Heart right ventricle (tissue), 16 donors: ENCODE measurements at regions not wholly inside any gene's neighbourhood (a gene's known extent, or its start where the extent isn't known, plus 50 kb on each side); places are given as distances from the start of the nearest gene placed in this dataset.
"Not testable (repeated sequence)": the region's sequence is repeated elsewhere in the genome, so short reads cannot be mapped to it uniquely, and the experiment has no call there.

Experiments
- ATAC-seq, 8 donors: fragments of 200-7000 bp; cut with Tn5 transposase; one replicate each; pipeline ENCODE4 v1.9.1; 2020; ENCODE audit warnings: mild to moderate bottlenecking in 8 of 8, moderate library complexity in 8 of 8, moderate number of reproducible peaks in 1 of 8
- DNase-seq, 2 donors: peaks; one replicate each; pipeline ENCODE4 v3.0.0-alpha.2; 2020
- H3K27ac ChIP-seq, 10 donors: fragments of 200-600 bp; sonication (generic) in 2 of 10; one replicate each; pipeline versions ENCODE4 v1.5.0 to v1.8.0; 2020 to 2022; ENCODE audit warnings: mild to moderate bottlenecking in 3 of 10
- H3K27me3 ChIP-seq, 7 donors: fragments of 200-600 bp; one replicate each; pipeline ENCODE4 v1.8.0; 2021 to 2022; ENCODE audit warnings: mild to moderate bottlenecking in 2 of 7
- H3K36me3 ChIP-seq, 9 donors: fragments of 200-600 bp; sonication (generic) in 1 of 9; one replicate each; pipeline versions ENCODE4 v1.5.0 to v1.8.0; 2020 to 2022; ENCODE audit warnings: mild to moderate bottlenecking in 2 of 9
- H3K4me1 ChIP-seq, 9 donors: fragments of 200-600 bp; sonication (generic) in 1 of 9; one replicate each; pipeline versions ENCODE4 v1.5.0 to v1.8.0; 2020 to 2022; ENCODE audit warnings: mild to moderate bottlenecking in 4 of 9
- H3K4me3 ChIP-seq, 10 donors: fragments of 200-600 bp; sonication (generic) in 2 of 10; one replicate each; pipeline versions ENCODE4 v1.5.0 to v1.8.0; 2020 to 2022; ENCODE audit warnings: mild to moderate bottlenecking in 7 of 10, moderate library complexity in 2 of 10
- H3K9me3 ChIP-seq, 11 donors: fragments of 200-600 bp in 10 of 11; sonication (generic) in 2 of 11; one replicate each; pipeline versions ENCODE4 v1.5.0 to v1.8.0; 2013 to 2022; ENCODE audit warnings: mild to moderate bottlenecking in 2 of 11, control low read depth in 1 of 11, moderate library complexity in 1 of 11
- CTCF ChIP-seq, 9 donors: fragments of 200-600 bp; sonication (generic) in 2 of 9; IDR thresholded peaks; one replicate each; pipeline versions ENCODE4 v1.5.0 to v1.8.0; 2021 to 2022; ENCODE audit warnings: antibody characterized with exemption in 9 of 9, mild to moderate bottlenecking in 5 of 9, moderate library complexity in 1 of 9
- WGBS, 2 donors: extraction: QIAGEN DNeasy Blood & Tissue Kit; methylation state at CpG; one replicate each; pipeline ENCODE4 v1.1.7; 2013; ENCODE audit warnings: inconsistent platforms in 1 of 2; 5-methylcytosine and 5-hydroxymethylcytosine counted together
- intact Hi-C, 10 donors: fragments of 100-400 bp; cut with DNase I; formaldehyde crosslinking; loops; one replicate each; pipeline versions ENCODE4 v1.11.1 to v1.14.2; 2022
- donor health status: Arrhythmogenic right ventricular cardiomyopathy.
- donor health status: ischemic (EF 13 %, LVEDD 7.1; RV severe dilation, severe dysfunction).
- donor health status: healthy with polysubstance abuse.
- donor health status: DM: no; HTN: yes; CAD: no.
- donor health status: DM: no; HTN: no; CAD: no.
- donor health status: ischemic (EF 25% LVEDD 6.9; RV normal size, moderate dysfunction).
- donor health status: ischemic (EF 25% LVEDD 5.7; RV mildly dilated, moderate dysfunction).
- donor health status: healthy.
- donor health status: DM: yes; HTN: yes; CAD: no.
- donor health status: Ischemic cardiomyopathy.
- donor health status: ischemic (EF 35%, LVEDD 5.7; RV mildly dilated, moderate dysfunction).
- donor health status: nonischemic (EF 11% LVEDD 7.7; RV severe dilation, severe dysfunction).
- donor health status: DM: yes; HTN: yes; CAD: no.
- donor health status: PGD.
- donor health status: ischemic (EF 29% LVEDD 5.4; RV normal size, mild dysfunction).
- donor health status: nonischemic (EF 23%, LVEDD 6.1; RV moderate dilation, normal function).

GRCh38 chr6:91213229-91213901, 626.5 kb upstream of the MAP3K7 start:
- intact Hi-C loops = no loop called here
- 75 to 81% methylated on average over 5 of the region's 5 CpGs for WGBS, 2 donors
- ATAC-seq (no peak), DNase-seq (no peak)
- peaks cover 0 to 41% (median 10%) of the 10 kb centered on the region in 11 donors for H3K9me3 ChIP-seq
- no peaks in the 10 kb centered on the region for H3K4me1 ChIP-seq
- H3K27me3 ChIP-seq = no peaks in the 10 kb centered on the region
- no peaks in the 10 kb centered on the region for H3K36me3 ChIP-seq
- no peak for TF ChIP-seq CTCF (IDR thresholded peaks at IDR 0.05)
- no peak overlapping the region for H3K27ac ChIP-seq
- no peak overlapping the region for H3K4me3 ChIP-seq

- intact Hi-C loops = no loop called here
- peak in 2 of 9 donors; percentile 5 to 13 for TF ChIP-seq CTCF (IDR thresholded peaks at IDR 0.05)
- Histone ChIP-seq H3K27ac (no peak overlapping the region), H3K4me1 (no peaks in the 10 kb centered on the region), H3K4me3 (no peak overlapping the region), H3K36me3 (no peaks in the 10 kb centered on the region), H3K27me3 (no peaks in the 10 kb centered on the region), H3K9me3 (peaks cover 0 to 3% (median 0%) of the 10 kb centered on the region in 11 donors)
- 84 to 87% methylated on average over 4 of the region's 4 CpGs for WGBS, 2 donors
- DNase-seq (no peak), ATAC-seq (no peak)
These were observed 611.9 kb upstream of the MAP3K7 start for GRCh38 chr6:91198588-91199255.

DNA sequence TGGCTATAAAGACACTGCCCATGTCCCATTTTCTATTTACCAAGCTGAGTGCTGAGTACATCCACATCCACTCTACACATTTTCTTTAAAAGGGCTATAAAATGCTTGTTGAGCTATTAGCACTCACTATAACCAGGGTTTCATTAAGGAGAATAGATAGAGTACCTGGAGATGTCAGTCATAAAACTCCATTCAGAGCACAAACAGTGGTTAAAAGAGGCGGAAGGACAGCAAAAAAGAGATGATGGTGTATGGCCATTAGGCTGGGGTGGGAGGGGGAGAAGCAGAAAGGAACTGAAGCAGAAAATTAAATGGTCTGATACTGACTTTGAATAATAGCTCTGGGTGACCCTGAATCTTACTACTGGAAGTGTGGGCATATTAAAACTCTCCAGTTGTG, 609.9 kb upstream of the MAP3K7 start:
- no peaks in the 10 kb centered on the region for H3K27me3 ChIP-seq
- DNase-seq (no peak), ATAC-seq (no peak)
- 86 to 97% methylated on average over 1 of the region's 1 CpG for WGBS, 2 donors
- no peak for TF ChIP-seq CTCF (IDR thresholded peaks at IDR 0.05)
- H3K4me3 ChIP-seq = no peak overlapping the region
- no peak overlapping the region for H3K27ac ChIP-seq
- no peaks in the 10 kb centered on the region for H3K4me1 ChIP-seq
- H3K36me3 ChIP-seq = no peaks in the 10 kb centered on the region
- peaks cover 0 to 3% (median 0%) of the 10 kb centered on the region in 11 donors for H3K9me3 ChIP-seq
- intact Hi-C loops = no loop called here

DNA sequence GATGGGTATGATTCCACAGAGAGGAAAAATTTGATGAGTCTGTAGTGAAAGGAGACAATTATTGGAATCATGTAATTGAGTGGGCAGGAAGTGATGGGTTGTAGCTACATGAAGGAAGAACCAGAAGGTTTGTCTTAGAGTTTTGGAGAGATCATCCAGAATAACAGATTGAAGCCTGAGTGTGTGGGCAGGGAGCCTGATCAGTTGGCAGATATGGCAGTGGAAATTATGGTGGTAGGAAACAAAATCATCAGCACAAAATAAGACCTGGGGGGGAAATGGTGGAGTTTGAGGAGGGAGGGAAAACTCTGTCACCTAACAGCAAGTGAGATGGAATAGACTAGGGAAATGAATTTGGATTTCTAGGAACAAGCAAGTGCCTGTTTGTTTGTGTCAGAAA, 606.6 kb upstream of the MAP3K7 start:
- intact Hi-C loops = no loop called here
- DNase-seq (no peak), ATAC-seq (no peak)
- no peaks in the 10 kb centered on the region for H3K36me3 ChIP-seq
- H3K4me1 ChIP-seq = no peaks in the 10 kb centered on the region
- no peak overlapping the region for H3K27ac ChIP-seq
- peaks cover 0 to 14% (median 0%) of the 10 kb centered on the region in 11 donors for H3K9me3 ChIP-seq
- no peak overlapping the region for H3K4me3 ChIP-seq
- no peaks in the 10 kb centered on the region for H3K27me3 ChIP-seq
- no peak for TF ChIP-seq CTCF (IDR thresholded peaks at IDR 0.05)

GRCh38 chr6:91190041-91190440, 603.2 kb upstream of the MAP3K7 start:
- DNase-seq, H3K4me3 ChIP-seq, H3K36me3 ChIP-seq, intact Hi-C loops, ATAC-seq, H3K4me1 ChIP-seq, H3K27ac ChIP-seq, H3K27me3 ChIP-seq: not testable (repeated sequence)
- H3K9me3 ChIP-seq = peaks cover 0 to 30% (median 0%) of the 10 kb centered on the region in 11 donors
- 86 to 92% methylated on average over 3 of the region's 3 CpGs for WGBS, 2 donors
